ENCODE measurements at regions not wholly inside any gene's neighbourhood (a gene's known extent, or its start where the extent isn't known, plus 50 kb on each side); places are given as distances from the start of the nearest gene placed in this dataset.

GRCh38 chr9:93378276-93378675, 73.2 kb upstream of the FAM120A start:
- TF ChIP-seq CTCF (conservative IDR thresholded peaks at IDR 0.05): no peak
- TF ChIP-seq EZH2 (IDR thresholded peaks at IDR 0.05; ENCODE audit: low read depth): no peak
